PFSK-1 (cell line): ENCODE measurements at regions not wholly inside any gene's neighbourhood (a gene's known extent, or its start where the extent isn't known, plus 50 kb on each side); places are given as distances from the start of the nearest gene placed in this dataset.

Experiments used
- POLR2AphosphoS5 ChIP-seq: IDR thresholded peaks from 2 replicates; pipeline ENCODE4 v1.6.1; 2012; ENCODE audit warnings: low read depth, mild to moderate bottlenecking, control low read depth, low read length, moderate library complexity
- TAF1 ChIP-seq: IDR thresholded peaks from 2 replicates; pipeline ENCODE4 v1.6.1; 2012; ENCODE audit warnings: low read length, control low read depth, borderline replicate concordance; ENCODE audit not compliant: insufficient read depth
- TF ChIP-seq, protein P1 (sequence below), 2 experiments: IDR thresholded peaks; 2 replicates each; pipeline versions ENCODE4 v1.6.1 to v1.8.0; 2011 to 2012; ENCODE audit warnings: low read depth in 2 of 2, low read length in 2 of 2, control low read depth in 1 of 2, inconsistent platforms in 1 of 2, mild to moderate bottlenecking in 1 of 2, moderate library complexity in 1 of 2; ENCODE audit not compliant: insufficient read depth in 1 of 2

DNA sequence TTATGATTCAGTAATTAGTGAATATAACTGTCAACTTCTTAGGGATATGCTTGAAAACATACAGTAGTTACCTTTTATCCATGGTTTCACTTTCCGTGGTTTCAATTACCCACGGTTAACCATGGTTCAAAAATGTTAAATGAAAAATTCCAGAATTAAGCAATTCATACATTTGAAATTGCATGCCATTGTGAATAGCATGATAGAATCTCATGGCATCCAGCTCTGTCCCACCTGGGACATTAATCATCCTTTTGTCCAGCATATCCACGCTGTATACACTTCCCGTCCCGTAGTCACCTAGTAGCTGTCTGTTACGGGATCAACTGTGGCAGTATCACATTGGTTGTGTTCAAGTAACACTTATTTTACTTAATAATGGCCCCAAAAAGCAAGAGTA, 781.7 kb upstream of the CITED2 start:
- TF ChIP-seq, protein P1, sequence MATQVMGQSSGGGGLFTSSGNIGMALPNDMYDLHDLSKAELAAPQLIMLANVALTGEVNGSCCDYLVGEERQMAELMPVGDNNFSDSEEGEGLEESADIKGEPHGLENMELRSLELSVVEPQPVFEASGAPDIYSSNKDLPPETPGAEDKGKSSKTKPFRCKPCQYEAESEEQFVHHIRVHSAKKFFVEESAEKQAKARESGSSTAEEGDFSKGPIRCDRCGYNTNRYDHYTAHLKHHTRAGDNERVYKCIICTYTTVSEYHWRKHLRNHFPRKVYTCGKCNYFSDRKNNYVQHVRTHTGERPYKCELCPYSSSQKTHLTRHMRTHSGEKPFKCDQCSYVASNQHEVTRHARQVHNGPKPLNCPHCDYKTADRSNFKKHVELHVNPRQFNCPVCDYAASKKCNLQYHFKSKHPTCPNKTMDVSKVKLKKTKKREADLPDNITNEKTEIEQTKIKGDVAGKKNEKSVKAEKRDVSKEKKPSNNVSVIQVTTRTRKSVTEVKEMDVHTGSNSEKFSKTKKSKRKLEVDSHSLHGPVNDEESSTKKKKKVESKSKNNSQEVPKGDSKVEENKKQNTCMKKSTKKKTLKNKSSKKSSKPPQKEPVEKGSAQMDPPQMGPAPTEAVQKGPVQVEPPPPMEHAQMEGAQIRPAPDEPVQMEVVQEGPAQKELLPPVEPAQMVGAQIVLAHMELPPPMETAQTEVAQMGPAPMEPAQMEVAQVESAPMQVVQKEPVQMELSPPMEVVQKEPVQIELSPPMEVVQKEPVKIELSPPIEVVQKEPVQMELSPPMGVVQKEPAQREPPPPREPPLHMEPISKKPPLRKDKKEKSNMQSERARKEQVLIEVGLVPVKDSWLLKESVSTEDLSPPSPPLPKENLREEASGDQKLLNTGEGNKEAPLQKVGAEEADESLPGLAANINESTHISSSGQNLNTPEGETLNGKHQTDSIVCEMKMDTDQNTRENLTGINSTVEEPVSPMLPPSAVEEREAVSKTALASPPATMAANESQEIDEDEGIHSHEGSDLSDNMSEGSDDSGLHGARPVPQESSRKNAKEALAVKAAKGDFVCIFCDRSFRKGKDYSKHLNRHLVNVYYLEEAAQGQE (IDR thresholded peaks at IDR 0.05; ENCODE audit: insufficient read depth in 1 of 2, low read depth in 2 of 2, low read length in 2 of 2), result no peak
- TF ChIP-seq TAF1, result no peak
- no peak for TF ChIP-seq POLR2AphosphoS5
